ENCODE measurements at regions not wholly inside any gene's neighbourhood (a gene's known extent, or its start where the extent isn't known, plus 50 kb on each side); places are given as distances from the start of the nearest gene placed in this dataset.

DNA sequence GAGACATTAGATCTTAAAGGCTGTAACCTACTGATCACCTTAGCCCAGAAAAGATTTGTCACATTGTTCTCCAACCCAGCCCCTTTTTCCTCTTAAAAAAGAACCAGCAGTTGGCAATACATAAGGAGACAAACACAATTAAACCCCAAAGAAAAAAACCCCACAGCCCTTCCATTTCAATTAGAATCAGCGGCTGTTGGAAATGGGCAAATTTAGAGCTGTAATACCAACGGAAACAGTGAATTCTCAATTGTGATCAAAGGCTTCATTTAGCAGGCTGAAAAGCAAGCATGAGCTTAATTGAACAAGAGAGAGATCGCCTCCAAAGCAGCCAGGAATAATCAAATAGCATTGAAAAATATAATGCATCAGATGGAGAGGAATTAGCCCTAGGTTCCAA, 153.6 kb downstream of the FAM114A2 start:
- H3K27me3 ChIP-seq (ENCODE audit: control insufficient read depth, extremely low read depth, insufficient read depth, low read length), result no peaks in the 10 kb centered on the region
- dilution Hi-C loops (cut with MboI; ENCODE audit: extremely low pct_ligation_motif_present, low sequenced_read_pairs), result no loop called here
- no peak overlapping the region for H3K4me2 ChIP-seq (ENCODE audit: control insufficient read depth, extremely low read depth, insufficient read depth, low read depth, low read length)
- H3K9me1 ChIP-seq (ENCODE audit: control insufficient read depth, extremely low read depth, insufficient read depth, low read length), result no peaks in the 10 kb centered on the region
- FAIRE-seq (no peak), DNase-seq (ENCODE audit: low read depth, low spot score) (no peak)
- H4K20me1 ChIP-seq (ENCODE audit: control insufficient read depth, extremely low read depth, insufficient read depth, low read length), result no peaks in the 10 kb centered on the region
- no peaks in the 10 kb centered on the region for H3K36me3 ChIP-seq (ENCODE audit: control insufficient read depth in 2 of 2, extremely low read depth in 1 of 2, insufficient read depth in 2 of 2, low read length in 2 of 2)
- no peaks in the 10 kb centered on the region for H3K79me2 ChIP-seq (ENCODE audit: control insufficient read depth, insufficient read depth, low read length)
- H3K9ac ChIP-seq (ENCODE audit: control insufficient read depth, extremely low read depth, insufficient read depth, low read length), result no peak overlapping the region
- no peaks in the 10 kb centered on the region for H3K9me3 ChIP-seq (ENCODE audit: control insufficient read depth, low read depth, low read length)
- no peak overlapping the region for H3K4me3 ChIP-seq (ENCODE audit: control insufficient read depth in 2 of 3, extremely low read depth in 1 of 3, insufficient read depth in 2 of 3, low read depth in 1 of 3, low read length in 3 of 3)
- no peak overlapping the region for H3K27ac ChIP-seq (ENCODE audit: control insufficient read depth, insufficient read depth, low read length)
- TF ChIP-seq EZH2 (IDR thresholded peaks at IDR 0.05; ENCODE audit: low read length), result no peak
- TF ChIP-seq, protein P1, sequence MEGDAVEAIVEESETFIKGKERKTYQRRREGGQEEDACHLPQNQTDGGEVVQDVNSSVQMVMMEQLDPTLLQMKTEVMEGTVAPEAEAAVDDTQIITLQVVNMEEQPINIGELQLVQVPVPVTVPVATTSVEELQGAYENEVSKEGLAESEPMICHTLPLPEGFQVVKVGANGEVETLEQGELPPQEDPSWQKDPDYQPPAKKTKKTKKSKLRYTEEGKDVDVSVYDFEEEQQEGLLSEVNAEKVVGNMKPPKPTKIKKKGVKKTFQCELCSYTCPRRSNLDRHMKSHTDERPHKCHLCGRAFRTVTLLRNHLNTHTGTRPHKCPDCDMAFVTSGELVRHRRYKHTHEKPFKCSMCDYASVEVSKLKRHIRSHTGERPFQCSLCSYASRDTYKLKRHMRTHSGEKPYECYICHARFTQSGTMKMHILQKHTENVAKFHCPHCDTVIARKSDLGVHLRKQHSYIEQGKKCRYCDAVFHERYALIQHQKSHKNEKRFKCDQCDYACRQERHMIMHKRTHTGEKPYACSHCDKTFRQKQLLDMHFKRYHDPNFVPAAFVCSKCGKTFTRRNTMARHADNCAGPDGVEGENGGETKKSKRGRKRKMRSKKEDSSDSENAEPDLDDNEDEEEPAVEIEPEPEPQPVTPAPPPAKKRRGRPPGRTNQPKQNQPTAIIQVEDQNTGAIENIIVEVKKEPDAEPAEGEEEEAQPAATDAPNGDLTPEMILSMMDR (optimal IDR thresholded peaks at IDR 0.05 in 1 of 3, IDR thresholded peaks at IDR 0.05 in 1 of 3, conservative IDR thresholded peaks at IDR 0.05 in 1 of 3; ENCODE audit: extremely low read depth in 1 of 3, insufficient read depth in 2 of 3, low read length in 3 of 3), result no peak
- no peaks in the 10 kb centered on the region for H3K4me1 ChIP-seq (ENCODE audit: control insufficient read depth, extremely low read depth, insufficient read depth, low read length)
- no peak overlapping the region for H2AFZ ChIP-seq (ENCODE audit: control insufficient read depth, low read length)

DNA sequence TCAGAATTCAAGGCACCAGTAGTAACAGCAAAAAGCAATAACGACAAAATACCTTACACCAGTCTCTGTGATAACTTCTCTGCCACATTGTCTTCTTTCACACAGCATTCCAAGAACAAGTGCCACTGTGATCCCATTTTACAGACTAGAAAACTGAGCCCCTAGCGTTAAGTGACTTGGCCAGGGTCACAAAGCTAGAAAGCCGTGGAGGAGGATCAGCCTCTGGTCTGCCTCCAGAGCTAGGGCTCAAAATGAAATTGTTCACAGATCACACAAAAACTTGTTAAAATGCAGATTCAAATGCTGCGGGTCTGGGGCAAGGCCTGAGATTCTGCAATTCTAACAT, 154.1 kb downstream of the FAM114A2 start:
- Histone ChIP-seq H3K9ac (ENCODE audit: control insufficient read depth, extremely low read depth, insufficient read depth, low read length) (no peak overlapping the region), H2AFZ (ENCODE audit: control insufficient read depth, low read length) (no peak overlapping the region), H3K4me3 (ENCODE audit: control insufficient read depth in 2 of 3, extremely low read depth in 1 of 3, insufficient read depth in 2 of 3, low read depth in 1 of 3, low read length in 3 of 3) (no peak overlapping the region), H3K79me2 (ENCODE audit: control insufficient read depth, insufficient read depth, low read length) (no peaks in the 10 kb centered on the region), H3K27ac (ENCODE audit: control insufficient read depth, insufficient read depth, low read length) (no peak overlapping the region), H3K4me2 (ENCODE audit: control insufficient read depth, extremely low read depth, insufficient read depth, low read depth, low read length) (no peak overlapping the region), H3K9me1 (ENCODE audit: control insufficient read depth, extremely low read depth, insufficient read depth, low read length) (no peaks in the 10 kb centered on the region), H3K36me3 (ENCODE audit: control insufficient read depth in 2 of 2, extremely low read depth in 1 of 2, insufficient read depth in 2 of 2, low read length in 2 of 2) (no peaks in the 10 kb centered on the region), H3K27me3 (ENCODE audit: control insufficient read depth, extremely low read depth, insufficient read depth, low read length) (no peaks in the 10 kb centered on the region), H3K4me1 (ENCODE audit: control insufficient read depth, extremely low read depth, insufficient read depth, low read length) (no peaks in the 10 kb centered on the region), H4K20me1 (ENCODE audit: control insufficient read depth, extremely low read depth, insufficient read depth, low read length) (no peaks in the 10 kb centered on the region), H3K9me3 (ENCODE audit: control insufficient read depth, low read depth, low read length) (no peaks in the 10 kb centered on the region)
- dilution Hi-C loops (cut with MboI; ENCODE audit: extremely low pct_ligation_motif_present, low sequenced_read_pairs), result no loop called here
- no peak for DNase-seq (ENCODE audit: low read depth, low spot score)
- no peak for TF ChIP-seq EZH2 (IDR thresholded peaks at IDR 0.05; ENCODE audit: low read length)
- TF ChIP-seq, protein P1 (optimal IDR thresholded peaks at IDR 0.05 in 1 of 3, IDR thresholded peaks at IDR 0.05 in 1 of 3, conservative IDR thresholded peaks at IDR 0.05 in 1 of 3; ENCODE audit: extremely low read depth in 1 of 3, insufficient read depth in 2 of 3, low read length in 3 of 3), result no peak
- FAIRE-seq, result no peak
